SK-N-MC (cell line): ENCODE measurements at regions not wholly inside any gene's neighbourhood (a gene's known extent, or its start where the extent isn't known, plus 50 kb on each side); places are given as distances from the start of the nearest gene placed in this dataset.

Experiments used
- EZH2 ChIP-seq: fragments of 200-600 bp; sonication (generic); IDR thresholded peaks from one replicate; pipeline ENCODE4 v1.6.1; 2017; ENCODE audit warnings: antibody characterized with exemption
- POLR2AphosphoS5 ChIP-seq: IDR thresholded peaks from 2 replicates; pipeline ENCODE4 v1.6.1; 2012; ENCODE audit warnings: mild to moderate bottlenecking, low read depth, low read length, borderline replicate concordance

DNA sequence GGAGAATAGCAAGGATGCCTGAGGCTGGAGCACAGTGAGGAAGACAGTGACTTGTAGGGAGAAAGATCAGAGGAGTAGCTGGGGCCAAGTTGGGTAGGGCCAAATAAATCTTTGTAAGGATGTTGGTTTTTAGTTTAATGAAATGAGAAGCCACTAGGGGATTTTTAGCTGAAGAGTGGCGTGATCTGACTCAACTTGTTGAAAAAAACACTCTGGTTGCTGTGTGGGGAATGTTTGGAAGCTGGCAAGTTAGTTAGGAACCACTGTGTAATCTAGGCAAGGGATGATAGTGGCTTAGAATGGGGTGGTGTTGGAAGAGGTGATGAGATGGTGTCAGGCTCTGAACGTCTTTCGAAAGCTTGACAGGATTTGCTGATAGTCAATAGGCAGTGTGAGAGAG is 176.1 kb upstream of the HDDC2 start:
- TF ChIP-seq POLR2AphosphoS5 (no peak), EZH2 (no peak)
